HG03095 (cell line): ENCODE measurements at regions not wholly inside any gene's neighbourhood (a gene's known extent, or its start where the extent isn't known, plus 50 kb on each side); places are given as distances from the start of the nearest gene placed in this dataset.
"Not testable (repeated sequence)": the region's sequence is repeated elsewhere in the genome, so short reads cannot be mapped to it uniquely, and the experiment has no call there.

Experiments used
- ATAC-seq: cut with Tn5 transposase; IDR thresholded peaks from one replicate; pipeline ENCODE4 v1.9.1; 2021; ENCODE audit warnings: moderate library complexity; ENCODE audit not compliant: unreplicated experiment

- no peak for ATAC-seq
Observed at GRCh38 chr6:14290041-14290771, 172.6 kb downstream of the CD83 start.

GRCh38 chr6:14290772-14291330, 173.3 kb downstream of the CD83 start:
- no peak for ATAC-seq

DNA sequence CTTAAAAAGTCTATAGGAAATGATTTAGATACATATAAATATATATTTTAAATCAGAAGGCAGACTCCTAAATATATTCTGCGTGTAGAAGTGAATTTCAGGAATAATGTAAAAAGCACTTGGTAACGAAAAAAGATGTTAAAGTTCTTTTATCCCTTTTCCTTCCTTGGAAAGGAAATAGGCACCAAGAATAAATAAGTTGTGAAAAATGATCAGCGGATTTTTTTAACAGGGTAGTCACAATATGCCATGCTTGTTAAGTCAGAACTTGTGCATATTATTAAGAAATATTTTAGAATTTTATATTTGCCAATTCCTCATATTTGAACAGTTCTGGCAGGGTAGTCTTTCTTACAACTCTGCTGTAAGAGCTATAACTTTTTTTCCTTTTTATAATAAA, 173.8 kb downstream of the CD83 start:
- no peak for ATAC-seq

GRCh38 chr6:14292119-14292518, 174.5 kb downstream of the CD83 start:
- ATAC-seq, result no peak

GRCh38 chr6:14294270-14294951, 176.8 kb downstream of the CD83 start:
- ATAC-seq, result no peak

DNA sequence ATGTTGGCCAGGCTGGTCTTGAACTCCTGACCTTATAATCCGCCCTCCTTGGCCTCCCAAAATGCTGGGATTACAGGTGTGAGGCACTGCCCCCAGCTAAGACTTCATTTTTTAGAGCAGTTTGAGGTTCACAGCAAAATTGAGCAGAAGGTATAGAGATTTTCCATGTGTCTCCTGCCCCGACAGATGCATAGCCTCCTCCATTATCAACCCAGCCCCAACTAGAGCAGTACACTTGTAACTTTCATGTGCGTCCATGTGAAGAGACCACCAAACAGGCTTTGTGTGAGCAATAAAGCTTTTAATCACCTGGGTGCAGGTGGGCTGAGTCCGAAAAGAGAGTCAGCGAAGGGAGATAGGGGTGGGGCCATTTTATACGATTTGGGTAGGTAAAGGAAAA, 179.1 kb downstream of the CD83 start:
- not testable (repeated sequence) for ATAC-seq

DNA sequence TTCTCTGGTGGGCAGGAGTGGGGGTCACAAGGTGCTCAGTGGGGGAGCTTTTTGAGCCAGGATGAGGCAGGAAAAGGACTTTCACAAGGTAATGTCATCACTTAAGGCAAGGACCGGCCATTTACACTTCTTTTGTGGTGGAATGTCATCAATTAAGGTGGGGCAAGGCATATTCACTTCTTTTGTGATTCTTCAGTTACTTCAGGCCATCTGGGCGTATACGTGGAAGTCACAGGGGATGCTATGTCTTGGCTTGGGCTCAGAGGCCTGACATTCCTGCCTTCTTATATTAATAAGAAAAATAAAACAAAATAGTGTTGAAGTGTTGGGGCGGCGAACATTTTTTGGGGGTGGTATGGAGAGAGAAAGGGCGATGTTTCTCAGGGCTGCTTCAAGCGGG, 179.5 kb downstream of the CD83 start:
- not testable (repeated sequence) for ATAC-seq

DNA sequence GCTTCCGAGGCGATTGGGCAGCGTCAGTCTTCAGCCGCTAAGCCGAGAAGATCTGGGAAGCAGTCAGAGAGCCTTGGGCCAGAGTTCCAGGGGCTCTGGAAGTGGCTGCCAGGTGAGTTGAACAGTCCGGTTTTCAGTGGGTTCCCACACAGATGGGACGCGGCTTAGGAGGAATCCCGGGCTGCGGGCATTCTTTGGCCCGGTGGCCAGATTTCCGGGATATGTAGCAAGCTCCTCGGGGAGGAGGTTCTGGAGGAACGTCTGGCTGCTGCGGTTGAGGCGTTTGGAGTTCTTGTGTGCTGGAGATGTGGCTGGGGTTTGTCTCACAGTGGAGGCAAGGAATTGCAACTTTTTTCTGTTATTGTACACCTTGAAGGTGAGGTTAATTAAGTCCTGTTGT, 182.6 kb downstream of the CD83 start:
- ATAC-seq, result not testable (repeated sequence)

- ATAC-seq, result not testable (repeated sequence)
Observed at GRCh38 chr6:14300721-14301120, 183.1 kb downstream of the CD83 start.

DNA sequence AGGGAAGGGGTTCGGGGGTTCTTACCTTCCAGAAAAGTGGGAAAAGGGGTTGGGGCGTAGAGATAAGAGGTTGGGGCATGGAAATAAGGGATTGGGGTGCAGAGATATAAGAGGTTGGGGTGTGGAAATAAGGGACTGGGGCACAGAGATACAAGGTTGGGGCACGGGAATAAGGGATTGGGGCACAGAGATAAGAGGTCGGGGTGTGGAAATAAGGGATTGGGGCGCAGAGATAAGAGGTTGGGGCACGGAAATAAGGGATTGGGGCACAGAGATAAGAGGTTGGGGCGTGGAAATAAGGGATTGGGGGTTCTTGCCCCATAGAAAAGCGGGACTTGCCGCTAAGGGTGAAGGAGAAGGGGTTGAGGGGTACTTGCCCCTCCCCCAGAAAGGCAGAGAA, 183.9 kb downstream of the CD83 start:
- not testable (repeated sequence) for ATAC-seq

DNA sequence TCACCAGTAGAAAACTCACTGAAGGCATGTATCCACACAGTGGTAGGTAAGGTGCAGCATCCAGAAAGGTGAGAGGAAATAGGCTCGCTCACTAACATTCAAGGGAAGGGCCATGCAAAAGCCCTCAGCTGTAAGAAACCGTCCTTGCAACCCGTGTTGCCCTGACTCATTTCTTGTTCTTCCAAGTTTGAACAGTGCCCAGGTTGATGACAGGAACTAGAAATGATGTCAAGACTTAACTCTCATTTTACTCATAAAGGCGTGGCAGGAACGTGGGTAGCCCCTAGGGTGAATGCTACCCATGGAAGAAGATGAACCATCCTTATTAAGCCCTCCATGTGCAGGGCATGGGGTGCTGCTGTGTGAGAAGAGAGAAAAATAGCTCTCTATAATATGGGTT, 187.6 kb downstream of the CD83 start:
- ATAC-seq, result no peak

DNA sequence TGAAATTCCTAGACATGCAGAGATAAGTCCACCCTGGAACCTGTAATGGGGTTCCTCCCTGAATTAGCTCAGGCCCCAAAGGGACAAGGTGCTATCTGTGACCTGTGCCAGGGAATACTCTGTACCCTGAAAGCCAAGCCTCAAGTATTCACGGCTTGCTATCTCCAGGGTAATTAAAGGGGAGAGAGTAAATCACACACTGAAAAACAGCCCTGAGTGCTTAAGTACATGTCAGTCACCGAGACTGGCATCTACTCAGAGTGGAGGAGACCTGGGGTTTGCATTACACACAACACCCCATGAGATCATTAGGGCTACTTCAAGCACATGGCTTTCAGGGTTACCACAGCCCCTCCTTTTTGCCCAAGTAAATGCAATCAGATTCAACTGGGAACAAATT, 188.1 kb downstream of the CD83 start:
- ATAC-seq, result no peak

DNA sequence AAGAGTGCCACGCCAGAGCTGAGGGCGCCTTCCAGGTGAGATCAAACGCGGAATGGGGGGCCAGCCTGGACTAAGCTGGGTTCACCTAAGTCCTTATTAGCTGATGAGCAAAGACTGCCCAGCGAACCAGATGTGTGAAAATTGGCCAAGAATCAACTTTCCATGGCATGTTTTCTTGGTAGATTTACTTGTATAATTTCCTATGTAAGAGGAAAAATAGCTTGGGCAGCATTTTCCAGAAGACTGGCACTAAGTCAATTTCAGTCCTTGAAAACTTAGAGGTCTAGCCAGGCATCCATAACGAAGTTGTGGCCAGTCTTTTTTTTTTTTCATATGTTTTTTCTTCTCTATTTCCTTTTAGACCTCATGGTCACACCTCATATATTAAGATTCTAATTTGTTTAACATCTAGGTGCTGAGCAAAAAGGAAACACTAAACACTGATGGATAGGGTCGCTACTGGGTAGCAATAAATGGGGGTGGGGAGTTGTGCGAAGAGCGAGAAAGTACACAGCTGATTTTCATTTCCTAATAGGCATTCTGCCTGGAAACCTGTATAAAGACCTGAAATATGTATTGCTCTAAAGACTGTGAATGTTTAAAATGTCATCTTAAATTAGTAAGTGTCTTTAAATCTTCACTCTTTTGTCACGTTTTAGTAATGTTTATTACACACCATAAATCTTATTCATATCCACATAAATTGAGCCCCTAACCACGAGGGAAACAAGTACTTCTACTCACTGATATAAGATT, 188.8 kb downstream of the CD83 start:
- no peak for ATAC-seq

DNA sequence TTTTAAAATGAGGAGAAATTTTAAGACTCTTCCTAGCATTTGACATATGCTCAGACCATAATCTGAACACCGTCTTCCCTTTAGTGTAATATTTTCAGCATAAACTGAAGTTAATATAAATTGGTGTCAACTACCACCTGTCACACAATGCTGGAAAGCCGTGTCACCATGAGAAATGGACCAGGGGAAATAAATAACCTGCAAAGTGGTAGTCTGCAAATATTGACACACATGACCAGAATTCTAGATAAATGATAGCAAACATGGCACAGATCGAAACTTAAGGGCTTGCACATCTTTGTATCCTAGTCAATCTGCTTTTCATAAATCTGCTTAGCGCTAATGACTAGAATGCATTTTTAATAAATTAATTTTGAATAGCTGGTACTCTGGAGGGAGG, 191.9 kb downstream of the CD83 start:
- no peak for ATAC-seq

DNA sequence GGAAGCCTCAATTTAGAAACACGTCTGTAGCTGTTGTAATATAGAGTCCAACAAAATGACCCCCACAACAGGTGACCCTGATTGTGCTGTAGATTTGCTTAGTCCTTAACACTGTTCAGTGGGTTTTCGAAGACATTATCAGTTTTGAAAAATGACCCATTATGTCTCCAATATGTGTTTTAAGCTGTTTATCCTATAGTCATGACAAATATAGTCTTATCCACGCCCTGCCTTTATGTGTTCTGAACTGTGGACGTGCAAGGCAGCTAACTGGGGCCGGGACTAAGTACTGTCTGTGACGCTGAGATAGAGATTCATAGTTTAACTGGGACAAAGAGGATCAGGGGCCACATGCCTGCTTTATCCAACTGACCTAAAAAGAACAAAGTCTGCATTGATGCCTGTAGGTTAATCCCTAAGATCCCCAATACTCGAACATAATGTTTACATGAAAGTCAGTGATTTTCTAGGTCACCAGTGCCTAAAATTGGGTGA, 192.4 kb downstream of the CD83 start:
- no peak for ATAC-seq

DNA sequence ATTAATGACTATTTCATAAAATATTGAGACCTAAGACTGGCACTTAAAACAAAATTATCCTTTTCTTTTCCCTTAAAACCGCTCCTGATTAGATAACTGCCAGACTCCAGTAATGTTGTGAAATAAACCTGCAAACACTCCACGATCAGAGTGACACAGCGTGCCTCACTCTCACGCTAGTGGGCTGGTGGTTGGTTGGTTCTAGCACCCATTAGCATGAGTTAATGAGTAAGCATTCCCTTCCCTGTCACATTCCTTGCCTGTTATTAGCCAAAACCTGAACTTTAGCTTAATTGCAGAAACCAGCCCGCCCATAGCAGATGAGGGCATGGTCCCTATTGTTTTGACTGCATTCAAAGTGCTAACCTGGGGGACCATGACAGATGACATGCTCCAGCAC, 193.4 kb downstream of the CD83 start:
- ATAC-seq, result no peak

- no peak for ATAC-seq
Observed at GRCh38 chr6:14312587-14312986, 195.0 kb downstream of the CD83 start.

GRCh38 chr6:14313248-14313647, 195.7 kb downstream of the CD83 start:
- no peak for ATAC-seq

GRCh38 chr6:14315353-14315752, 197.8 kb downstream of the CD83 start:
- ATAC-seq, result no peak

- no peak for ATAC-seq
Observed at GRCh38 chr6:14316651-14317386, 199.2 kb downstream of the CD83 start.
